Suprapubic skin (tissue), 4 donors: ENCODE measurements at regions not wholly inside any gene's neighbourhood (a gene's known extent, or its start where the extent isn't known, plus 50 kb on each side); places are given as distances from the start of the nearest gene placed in this dataset.

Experiments
- CTCF ChIP-seq, 2 donors: fragments of 200-600 bp in 1 of 2; fragments of 450-650 bp in 1 of 2; sonication (generic) in 1 of 2; IDR thresholded peaks; one replicate each; pipeline ENCODE4 v1.5.1; 2016 to 2019; ENCODE audit warnings: antibody characterized with exemption in 2 of 2, mild to moderate bottlenecking in 1 of 2, moderate library complexity in 1 of 2
- EP300 ChIP-seq: sonication (generic); formaldehyde crosslinking; IDR thresholded peaks from one replicate; pipeline ENCODE4 v1.6.1; 2017; ENCODE audit warnings: antibody characterized with exemption
- POLR2A ChIP-seq, 2 donors: fragments of 450-650 bp; IDR thresholded peaks; one replicate each; pipeline ENCODE4 v1.6.1; 2017; ENCODE audit warnings: antibody characterized with exemption in 2 of 2, mild to moderate bottlenecking in 2 of 2, moderate library complexity in 2 of 2
- POLR2AphosphoS5 ChIP-seq, 3 donors: sonication (generic); formaldehyde crosslinking; IDR thresholded peaks; one replicate each; pipeline ENCODE4 v1.6.1; 2017; ENCODE audit warnings: antibody characterized with exemption in 3 of 3

GRCh38 chr6:28809947-28810658, 113.7 kb downstream of the TRIM27 start:
- TF ChIP-seq POLR2AphosphoS5 (IDR thresholded peaks at IDR 0.05) (no peak), CTCF (IDR thresholded peaks at IDR 0.05) (no peak), POLR2A (IDR thresholded peaks at IDR 0.05) (no peak), EP300 (no peak)
